GM19351 (cell line): ENCODE measurements at regions not wholly inside any gene's neighbourhood (a gene's known extent, or its start where the extent isn't known, plus 50 kb on each side); places are given as distances from the start of the nearest gene placed in this dataset.
A peak's percentile ranks its signal among the peaks of the same experiment; 100 is the strongest.

ENCODE experiments used
- ATAC-seq: cut with Tn5 transposase; IDR thresholded peaks from one replicate; pipeline ENCODE4 v1.9.1; 2021; ENCODE audit warnings: mild to moderate bottlenecking, moderate library complexity; ENCODE audit not compliant: unreplicated experiment

DNA sequence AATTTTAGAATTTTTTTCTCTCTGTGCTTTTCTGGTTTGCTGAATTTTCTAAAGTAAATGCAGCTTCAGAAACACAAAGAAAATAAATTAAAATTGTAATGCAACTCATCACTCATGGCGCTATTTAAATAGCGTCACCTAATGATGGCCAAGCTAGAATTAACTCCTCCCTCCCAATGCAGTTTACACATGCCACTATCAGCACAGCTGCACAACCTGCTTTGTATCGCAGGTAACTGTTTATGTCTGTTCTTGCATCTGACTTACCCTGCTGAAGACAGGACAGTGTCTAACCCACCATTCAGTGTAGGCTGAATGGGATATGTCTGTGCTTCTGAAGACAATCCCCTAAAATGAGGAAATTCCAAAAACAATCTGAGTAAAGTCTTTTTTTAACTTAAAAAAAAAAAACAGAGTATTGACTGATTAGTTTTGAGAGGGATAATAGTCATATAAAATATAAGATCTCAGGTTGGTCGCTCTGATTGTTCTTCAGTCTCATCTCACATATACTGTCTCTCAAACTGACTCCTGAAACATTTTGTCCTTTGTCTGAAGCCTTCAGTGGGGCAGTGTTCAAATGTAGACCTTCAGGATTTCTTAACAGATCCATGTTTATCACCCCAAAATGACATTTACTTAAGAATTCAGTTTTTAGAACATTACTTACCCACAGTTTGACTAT is 271.4 kb downstream of the ZEB2 start:
- ATAC-seq = peak; percentile 44

DNA sequence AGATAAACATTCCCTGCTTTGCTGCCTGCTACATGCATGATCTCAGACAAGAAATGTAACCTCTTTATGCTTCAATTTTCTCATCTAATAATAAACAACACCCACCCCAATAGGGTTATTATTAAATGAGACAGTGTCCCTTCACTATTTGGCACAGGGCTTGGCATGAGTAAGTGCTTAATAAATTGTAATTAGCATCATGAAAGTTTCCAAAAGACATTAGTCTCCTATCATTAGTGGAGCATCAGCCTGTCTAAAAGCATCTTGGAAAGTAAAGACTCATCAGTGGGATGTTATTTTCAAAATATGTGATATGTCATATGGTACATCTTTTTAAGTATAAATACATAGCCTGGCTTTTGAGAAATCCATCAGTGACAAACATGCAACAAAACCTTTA is 275.0 kb downstream of the ZEB2 start:
- ATAC-seq = no peak

GRCh38 chr2:144242311-144242710 is 277.6 kb downstream of the ZEB2 start:
- no peak for ATAC-seq

DNA sequence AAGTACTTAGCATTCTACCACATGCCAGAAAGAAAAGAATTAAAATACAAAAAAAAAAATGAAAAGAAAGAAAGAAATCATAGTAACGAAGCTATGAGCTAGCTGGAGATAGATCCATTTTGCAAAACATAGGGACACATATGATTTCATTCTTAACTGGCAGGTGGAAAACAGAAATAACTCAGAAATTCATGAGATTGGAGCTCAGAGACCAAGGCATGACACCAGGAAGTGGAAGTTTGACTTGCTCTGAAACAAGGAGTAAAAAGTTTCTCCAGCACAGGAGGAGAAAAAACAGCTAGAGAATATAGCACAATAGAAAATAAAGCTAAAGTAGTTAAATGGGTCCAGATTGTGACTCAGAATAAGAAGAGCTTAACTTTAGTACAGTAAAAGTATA is 278.1 kb downstream of the ZEB2 start:
- ATAC-seq = no peak

DNA sequence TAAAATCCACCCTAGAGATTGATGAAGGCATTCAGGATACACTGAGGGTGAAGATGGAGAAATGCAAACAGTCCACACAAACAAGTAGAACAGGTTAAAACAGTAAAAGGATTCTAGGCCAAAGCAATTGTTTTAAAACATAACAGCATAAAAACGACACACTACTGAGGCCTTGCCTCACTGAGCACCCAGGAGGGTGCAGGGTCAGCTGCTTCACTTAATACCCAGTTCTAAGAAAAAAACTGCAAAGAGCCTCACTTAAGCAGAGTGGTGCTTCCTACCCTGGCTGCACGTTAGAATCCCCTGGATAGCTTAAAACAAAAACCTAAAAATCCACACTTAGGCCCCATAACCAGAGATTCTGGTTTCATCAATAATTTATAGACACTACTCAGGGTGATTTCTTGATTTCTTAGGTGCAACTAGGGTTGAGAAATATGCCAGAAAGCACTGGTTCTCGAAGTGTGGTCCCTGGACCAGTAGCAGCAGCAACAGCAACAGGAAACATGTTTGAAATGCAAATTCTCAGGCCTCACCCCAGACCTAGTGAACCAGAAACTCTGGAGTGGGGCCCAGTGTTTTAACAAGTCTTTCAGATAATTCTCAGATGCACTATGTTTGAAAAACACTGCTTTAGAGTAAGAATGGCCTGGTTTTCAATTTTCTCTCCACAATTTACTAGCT is 279.1 kb downstream of the ZEB2 start:
- ATAC-seq = peak; percentile 83

- ATAC-seq = no peak
Measured at GRCh38 chr2:144239726-144240125, 280.2 kb downstream of the ZEB2 start.

GRCh38 chr2:144239306-144239705 is 280.6 kb downstream of the ZEB2 start:
- ATAC-seq = no peak

- no peak for ATAC-seq
Measured at GRCh38 chr2:144237830-144238627, 281.9 kb downstream of the ZEB2 start.

GRCh38 chr2:144237108-144237507 is 282.8 kb downstream of the ZEB2 start:
- ATAC-seq = no peak

GRCh38 chr2:144235050-144235449 is 284.9 kb downstream of the ZEB2 start:
- ATAC-seq = no peak

DNA sequence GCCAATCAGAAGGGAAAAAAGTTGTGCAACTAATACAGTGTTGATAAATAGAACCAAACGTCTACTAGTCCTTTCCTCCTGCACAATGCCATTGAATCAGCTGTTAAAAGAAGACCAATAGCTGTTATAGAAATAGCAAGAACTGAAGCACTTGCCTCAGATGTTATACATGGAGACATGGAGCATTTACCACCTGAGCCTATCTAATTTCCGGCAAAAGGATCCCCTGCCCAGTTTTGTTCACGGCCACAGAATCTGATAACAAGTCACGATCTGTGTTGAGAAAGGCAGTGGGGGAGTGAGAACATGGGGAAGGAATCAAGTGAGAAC is 285.4 kb downstream of the ZEB2 start:
- ATAC-seq = peak; percentile 13

DNA sequence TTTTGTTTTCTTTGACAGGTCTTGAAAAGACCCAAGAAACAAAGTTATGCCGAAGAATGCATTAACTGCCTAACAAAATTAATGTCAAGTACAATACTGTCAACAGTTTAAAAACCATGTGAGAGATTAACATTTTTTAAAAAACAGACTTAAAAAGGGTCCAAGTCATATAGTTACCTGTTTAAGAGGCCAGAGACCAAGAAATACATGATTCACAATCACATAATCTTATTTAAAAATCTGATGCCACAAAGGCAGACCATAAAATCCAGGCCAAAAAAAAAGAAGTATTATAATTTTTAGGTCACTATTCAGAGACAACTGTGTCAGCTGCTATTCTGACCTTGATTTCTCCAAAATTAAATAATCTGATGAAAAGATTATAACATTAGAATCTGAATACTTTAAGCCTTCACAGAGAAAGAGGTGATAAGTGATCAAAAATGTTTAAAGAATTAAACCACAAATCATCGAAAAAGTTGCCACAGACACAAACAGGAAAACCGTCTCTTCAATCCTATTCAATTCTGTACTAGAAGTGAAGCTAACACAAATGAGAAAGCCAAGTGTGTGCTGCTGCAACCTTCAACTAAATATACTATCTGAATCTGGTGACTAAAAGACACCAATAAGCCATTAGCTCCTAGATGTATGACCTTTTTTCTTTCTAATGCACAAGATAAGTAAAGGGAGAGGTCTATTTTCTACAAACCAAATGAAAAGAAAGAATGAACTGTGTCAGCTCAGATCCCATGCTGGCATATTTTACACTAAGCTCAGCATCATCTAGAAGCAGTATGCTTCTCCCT is 286.0 kb downstream of the ZEB2 start:
- peak; percentile 45 for ATAC-seq

DNA sequence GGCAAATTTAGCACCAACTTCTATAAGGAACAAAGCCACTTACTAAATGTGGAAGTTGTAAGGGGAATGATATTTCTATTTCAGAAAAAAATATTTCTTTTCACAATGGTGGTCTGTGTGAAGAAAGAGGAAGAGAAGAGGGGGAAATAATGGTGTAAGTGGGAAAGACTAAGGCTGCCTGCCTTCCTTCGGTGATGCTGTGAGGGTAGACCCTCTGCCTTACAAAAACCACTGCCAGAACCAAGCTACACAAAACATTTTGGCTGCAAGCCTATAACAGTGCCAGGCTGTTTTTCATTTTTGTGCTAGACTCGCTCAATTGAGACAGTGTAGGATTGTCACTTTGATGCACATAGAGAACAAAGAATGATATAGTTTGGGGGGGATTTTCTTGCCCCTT is 286.6 kb downstream of the ZEB2 start:
- ATAC-seq = no peak

GRCh38 chr2:144230448-144231085 is 289.4 kb downstream of the ZEB2 start:
- peak; percentile 41 for ATAC-seq

DNA sequence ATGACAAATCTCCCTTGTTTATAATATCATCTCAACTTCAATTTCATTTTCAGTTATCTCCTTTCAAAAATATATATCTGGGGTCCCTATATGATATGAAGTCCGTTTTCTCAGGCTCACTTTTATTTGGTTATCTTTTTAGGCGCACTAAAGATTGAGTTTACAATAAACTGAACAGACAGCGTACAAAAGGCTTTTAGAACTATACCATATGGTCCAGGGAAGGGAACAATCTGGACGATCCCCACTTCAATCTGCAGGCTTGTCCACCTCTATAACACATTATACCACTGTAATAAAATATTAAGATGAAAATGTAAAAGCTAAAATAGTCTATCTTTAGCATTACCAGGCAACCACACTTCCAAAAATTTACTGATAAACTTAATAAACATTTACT is 289.9 kb downstream of the ZEB2 start:
- no peak for ATAC-seq

GRCh38 chr2:144229296-144229695 is 290.6 kb downstream of the ZEB2 start:
- ATAC-seq = no peak

GRCh38 chr2:144227427-144228105 is 292.4 kb downstream of the ZEB2 start:
- no peak for ATAC-seq

DNA sequence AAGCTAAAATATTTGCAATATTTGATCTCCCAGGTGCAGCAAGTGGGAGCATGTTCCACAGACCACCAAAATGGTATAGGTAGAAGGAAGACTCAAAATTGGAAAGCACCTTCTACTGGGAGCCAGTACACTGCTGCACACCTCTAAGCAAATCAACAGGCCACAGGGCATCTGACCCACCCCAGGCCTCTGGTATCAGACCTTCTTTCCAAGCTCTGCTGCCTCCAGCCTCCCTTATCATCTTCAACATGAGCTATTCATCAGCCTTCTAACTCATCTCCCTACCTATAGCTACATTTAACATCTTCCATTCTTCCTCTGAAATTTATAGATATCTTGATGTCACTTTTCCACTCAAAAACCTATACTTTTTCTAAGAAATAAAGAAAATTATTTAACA is 294.8 kb downstream of the ZEB2 start:
- no peak for ATAC-seq

- no peak for ATAC-seq
Measured at GRCh38 chr2:144224472-144224871, 295.4 kb downstream of the ZEB2 start.

- ATAC-seq = no peak
Measured at GRCh38 chr2:144219979-144220378, 299.9 kb downstream of the ZEB2 start.
